Thyroid gland (tissue), 4 donors: ENCODE measurements at regions not wholly inside any gene's neighbourhood (a gene's known extent, or its start where the extent isn't known, plus 50 kb on each side); places are given as distances from the start of the nearest gene placed in this dataset.

ENCODE experiments used
- DNase-seq, 2 donors: peaks; one replicate each; pipeline ENCODE4 v3.0.0-alpha.2; 2019
- H3K27ac ChIP-seq, 3 donors: fragments of 200-600 bp; sonication (generic); 1 replicate in 2 of 3; 2 replicates in 1 of 3; pipeline ENCODE4 v1.5.1; 2016 to 2019; ENCODE audit warnings: mild to moderate bottlenecking in 1 of 3, moderate library complexity in 1 of 3
- H3K27me3 ChIP-seq: fragments of 200-600 bp; sonication (generic); one replicate; pipeline ENCODE4 v1.5.1; 2019
- H3K36me3 ChIP-seq, 2 donors: fragments of 200-600 bp; sonication (generic); one replicate each; pipeline ENCODE4 v1.5.1; 2016 to 2019
- H3K4me1 ChIP-seq, 2 donors: fragments of 200-600 bp; sonication (generic); one replicate each; pipeline ENCODE4 v1.5.1; 2017 to 2019
- H3K4me3 ChIP-seq, 3 donors: fragments of 200-600 bp; sonication (generic); replicated peaks in 1 of 3; 1 replicate in 2 of 3; 2 replicates in 1 of 3; pipeline ENCODE4 v1.5.1; 2016; ENCODE audit warnings: mild to moderate bottlenecking in 1 of 3
- H3K9me3 ChIP-seq: fragments of 200-600 bp; sonication (generic); one replicate; pipeline ENCODE4 v1.5.1; 2017
- CTCF ChIP-seq, 6 experiments: fragments of 200-600 bp in 3 of 6; fragments of 450-650 bp in 3 of 6; sonication (generic) in 3 of 6; IDR thresholded peaks; one replicate each; pipeline ENCODE4 v1.5.1; 2016 to 2019; ENCODE audit warnings: antibody characterized with exemption in 6 of 6, mild to moderate bottlenecking in 2 of 6, inconsistent platforms in 1 of 6, moderate library complexity in 1 of 6
- POLR2A ChIP-seq, 2 donors: fragments of 450-650 bp; IDR thresholded peaks; one replicate each; pipeline ENCODE4 v1.6.1; 2017; ENCODE audit warnings: antibody characterized with exemption in 2 of 2, mild to moderate bottlenecking in 2 of 2, moderate library complexity in 1 of 2
- WGBS, 2 donors: methylation state at CpG; one replicate each; pipeline ENCODE4 v1.1.5; 2017; 5-methylcytosine and 5-hydroxymethylcytosine counted together
- intact Hi-C: fragments of 100-400 bp; cut with DNase I; formaldehyde crosslinking; loops from one replicate; pipeline ENCODE4 v1.15.1; 2023

- Histone ChIP-seq H3K9me3 (no peaks in the 10 kb centered on the region), H3K4me1 (no peaks in the 10 kb centered on the region), H3K27ac (no peak overlapping the region), H3K27me3 (no peaks in the 10 kb centered on the region), H3K36me3 (no peaks in the 10 kb centered on the region), H3K4me3 (no peak overlapping the region)
- TF ChIP-seq CTCF (IDR thresholded peaks at IDR 0.05) (no peak), POLR2A (IDR thresholded peaks at IDR 0.05) (no peak)
- intact Hi-C loops, result no loop called here
- 91 to 94% methylated on average over 3 of the region's 3 CpGs for WGBS, 2 donors
- DNase-seq, result no peak
Observed at GRCh38 chr21:25398630-25399029, 208.7 kb downstream of the MRPL39 start.

- Histone ChIP-seq H3K4me1 (no peaks in the 10 kb centered on the region), H3K27me3 (no peaks in the 10 kb centered on the region), H3K9me3 (no peaks in the 10 kb centered on the region), H3K36me3 (no peaks in the 10 kb centered on the region), H3K4me3 (no peak overlapping the region), H3K27ac (no peak overlapping the region)
- TF ChIP-seq POLR2A (IDR thresholded peaks at IDR 0.05) (no peak), CTCF (IDR thresholded peaks at IDR 0.05) (no peak)
- 85 to 91% methylated on average over 8 of the region's 8 CpGs for WGBS, 2 donors
- intact Hi-C loops, result no loop called here
- no peak for DNase-seq
Observed at GRCh38 chr21:25396135-25396711, 211.1 kb downstream of the MRPL39 start.

- Histone ChIP-seq H3K4me3 (no peak overlapping the region), H3K36me3 (no peaks in the 10 kb centered on the region), H3K27ac (no peak overlapping the region), H3K9me3 (no peaks in the 10 kb centered on the region), H3K27me3 (no peaks in the 10 kb centered on the region), H3K4me1 (no peaks in the 10 kb centered on the region)
- intact Hi-C loops, result no loop called here
- WGBS, 2 donors, result 55 to 92% methylated on average over 3 of the region's 3 CpGs
- no peak for DNase-seq
- TF ChIP-seq CTCF (IDR thresholded peaks at IDR 0.05) (no peak), POLR2A (IDR thresholded peaks at IDR 0.05) (no peak)
Observed at GRCh38 chr21:25391777-25392176, 215.5 kb downstream of the MRPL39 start.

- Histone ChIP-seq H3K4me3 (no peak overlapping the region), H3K4me1 (no peaks in the 10 kb centered on the region)
Observed at GRCh38 chr21:25390701-25391100, 216.6 kb downstream of the MRPL39 start.

GRCh38 chr21:25387665-25388064 is 219.6 kb downstream of the MRPL39 start:
- Histone ChIP-seq H3K27ac (no peak overlapping the region), H3K4me1 (no peaks in the 10 kb centered on the region), H3K36me3 (no peaks in the 10 kb centered on the region), H3K27me3 (no peaks in the 10 kb centered on the region), H3K9me3 (no peaks in the 10 kb centered on the region), H3K4me3 (no peak overlapping the region)
- no peak for TF ChIP-seq POLR2A (IDR thresholded peaks at IDR 0.05)
- TF ChIP-seq CTCF (IDR thresholded peaks at IDR 0.05), result no peak
- intact Hi-C loops, result no loop called here
- DNase-seq, result no peak
- 64 to 76% methylated on average over 3 of the region's 3 CpGs for WGBS, 2 donors

More at GRCh38 chr21:25390701-25391100, 216.6 kb downstream of the MRPL39 start:
- TF ChIP-seq CTCF (IDR thresholded peaks at IDR 0.05) (no peak), POLR2A (IDR thresholded peaks at IDR 0.05) (no peak)
- Histone ChIP-seq H3K36me3 (no peaks in the 10 kb centered on the region), H3K27ac (no peak overlapping the region), H3K27me3 (no peaks in the 10 kb centered on the region), H3K9me3 (no peaks in the 10 kb centered on the region)
- no peak for DNase-seq
- intact Hi-C loops, result no loop called here
